Stimulated activated effector memory CD8-positive, alpha-beta T cell treated with anti-CD3 and anti-CD28 coated beads, Interleukin-12 subunit alpha, Interleukin-12 subunit beta, amount 100 ng/mL, for 72 hours (primary cell): ENCODE measurements at regions not wholly inside any gene's neighbourhood (a gene's known extent, or its start where the extent isn't known, plus 50 kb on each side); places are given as distances from the start of the nearest gene placed in this dataset.

Experiments
- ATAC-seq: fragments of 150-1000 bp; cut with Tn5 transposase; 2 replicates; pipeline ENCODE4 v1.10.0; 2021
- DNase-seq, 2 donors: peaks; one replicate each; pipeline ENCODE4 v3.0.0; 2021 to 2022; ENCODE audit warnings: low spot score in 2 of 2
- H3K27ac Mint-ChIP-seq: one replicate; pipeline ENCODE4 v1.8.0; 2022; ENCODE audit warnings: mild to moderate bottlenecking, mixed read lengths
- H3K36me3 Mint-ChIP-seq: one replicate; pipeline ENCODE4 v1.8.0; 2022; ENCODE audit warnings: mild to moderate bottlenecking, mixed read lengths
- H3K4me1 Mint-ChIP-seq: one replicate; pipeline ENCODE4 v1.8.0; 2022; ENCODE audit warnings: mixed read lengths
- H3K4me3 Mint-ChIP-seq: one replicate; pipeline ENCODE4 v1.8.0; 2022; ENCODE audit warnings: mild to moderate bottlenecking, mixed read lengths
- H3K9me3 Mint-ChIP-seq: one replicate; pipeline ENCODE4 v1.8.0; 2022; ENCODE audit warnings: mixed read lengths

GRCh38 chr7:91323626-91324158 lies 59.5 kb downstream of the FZD1 start:
- no peak for ATAC-seq
- peaks cover 2% of the 10 kb centered on the region for H3K9me3 Mint-ChIP-seq
- no peak overlapping the region for H3K4me3 Mint-ChIP-seq
- H3K36me3 Mint-ChIP-seq, result no peaks in the 10 kb centered on the region
- no peak overlapping the region for H3K27ac Mint-ChIP-seq
- H3K4me1 Mint-ChIP-seq, result no peaks in the 10 kb centered on the region
- no peak for DNase-seq

- DNase-seq (no peak), ATAC-seq (no peak)
- Mint-ChIP-seq H3K9me3 (no peaks in the 10 kb centered on the region), H3K4me3 (no peak overlapping the region), H3K36me3 (no peaks in the 10 kb centered on the region), H3K27ac (no peak overlapping the region), H3K4me1 (no peaks in the 10 kb centered on the region)
Measured at GRCh38 chr7:91324663-91325062, 60.4 kb downstream of the FZD1 start.

GRCh38 chr7:91325726-91326125 lies 61.5 kb downstream of the FZD1 start:
- Mint-ChIP-seq H3K27ac (no peak overlapping the region), H3K9me3 (no peaks in the 10 kb centered on the region), H3K4me1 (no peaks in the 10 kb centered on the region), H3K36me3 (no peaks in the 10 kb centered on the region), H3K4me3 (no peak overlapping the region)
- DNase-seq (no peak), ATAC-seq (no peak)

- Mint-ChIP-seq H3K9me3 (no peaks in the 10 kb centered on the region), H3K27ac (no peak overlapping the region)
Measured at GRCh38 chr7:91326516-91327199, 62.4 kb downstream of the FZD1 start.

GRCh38 chr7:91327346-91327745 lies 63.1 kb downstream of the FZD1 start:
- no peak overlapping the region for H3K27ac Mint-ChIP-seq
- H3K4me1 Mint-ChIP-seq, result no peaks in the 10 kb centered on the region
- H3K9me3 Mint-ChIP-seq, result no peaks in the 10 kb centered on the region
- DNase-seq (no peak), ATAC-seq (no peak)
- no peaks in the 10 kb centered on the region for H3K36me3 Mint-ChIP-seq
- no peak overlapping the region for H3K4me3 Mint-ChIP-seq

More at GRCh38 chr7:91326516-91327199, 62.4 kb downstream of the FZD1 start:
- Mint-ChIP-seq H3K36me3 (no peaks in the 10 kb centered on the region), H3K4me3 (no peak overlapping the region), H3K4me1 (no peaks in the 10 kb centered on the region)
- ATAC-seq (no peak), DNase-seq (no peak)

GRCh38 chr7:91329571-91329970 lies 65.3 kb downstream of the FZD1 start:
- no peaks in the 10 kb centered on the region for H3K36me3 Mint-ChIP-seq
- ATAC-seq, result no peak
- no peak for DNase-seq
- H3K27ac Mint-ChIP-seq, result no peak overlapping the region
- H3K4me1 Mint-ChIP-seq, result no peaks in the 10 kb centered on the region
- H3K9me3 Mint-ChIP-seq, result peaks cover 7% of the 10 kb centered on the region
- H3K4me3 Mint-ChIP-seq, result no peak overlapping the region

GRCh38 chr7:91330191-91330808 lies 66.1 kb downstream of the FZD1 start:
- Mint-ChIP-seq H3K27ac (no peak overlapping the region), H3K9me3 (peaks cover 8% of the 10 kb centered on the region), H3K4me1 (no peaks in the 10 kb centered on the region), H3K36me3 (no peaks in the 10 kb centered on the region), H3K4me3 (no peak overlapping the region)
- DNase-seq, result no peak
- ATAC-seq, result no peak

- no peak for DNase-seq
- H3K4me1 Mint-ChIP-seq, result no peaks in the 10 kb centered on the region
Measured at GRCh38 chr7:91330866-91331265, 66.6 kb downstream of the FZD1 start.

GRCh38 chr7:91336106-91336505 lies 71.9 kb downstream of the FZD1 start:
- peaks cover 13% of the 10 kb centered on the region for H3K9me3 Mint-ChIP-seq

More at GRCh38 chr7:91330866-91331265, 66.6 kb downstream of the FZD1 start:
- H3K9me3 Mint-ChIP-seq, result peaks cover 10% of the 10 kb centered on the region
- H3K4me3 Mint-ChIP-seq, result no peak overlapping the region
- ATAC-seq, result no peak
- H3K36me3 Mint-ChIP-seq, result no peaks in the 10 kb centered on the region
- H3K27ac Mint-ChIP-seq, result no peak overlapping the region

GRCh38 chr7:91338226-91339020 lies 74.2 kb downstream of the FZD1 start:
- H3K4me3 Mint-ChIP-seq, result no peak overlapping the region
- no peaks in the 10 kb centered on the region for H3K4me1 Mint-ChIP-seq
- no peak for ATAC-seq
- H3K27ac Mint-ChIP-seq, result no peak overlapping the region
- peaks cover 15% of the 10 kb centered on the region for H3K9me3 Mint-ChIP-seq
- H3K36me3 Mint-ChIP-seq, result no peaks in the 10 kb centered on the region
- no peak for DNase-seq

More at GRCh38 chr7:91336106-91336505, 71.9 kb downstream of the FZD1 start:
- ATAC-seq (no peak), DNase-seq (no peak)
- Mint-ChIP-seq H3K4me1 (no peaks in the 10 kb centered on the region), H3K27ac (no peak overlapping the region), H3K4me3 (no peak overlapping the region), H3K36me3 (no peaks in the 10 kb centered on the region)

GRCh38 chr7:91342346-91342745 lies 78.1 kb downstream of the FZD1 start:
- H3K4me3 Mint-ChIP-seq, result no peak overlapping the region
- DNase-seq, result no peak
- H3K9me3 Mint-ChIP-seq, result peaks cover 6% of the 10 kb centered on the region
- no peaks in the 10 kb centered on the region for H3K36me3 Mint-ChIP-seq
- no peaks in the 10 kb centered on the region for H3K4me1 Mint-ChIP-seq
- ATAC-seq, result no peak
- no peak overlapping the region for H3K27ac Mint-ChIP-seq

- Mint-ChIP-seq H3K4me3 (no peak overlapping the region), H3K4me1 (no peaks in the 10 kb centered on the region), H3K27ac (no peak overlapping the region), H3K9me3 (peaks cover 6% of the 10 kb centered on the region), H3K36me3 (no peaks in the 10 kb centered on the region)
- ATAC-seq (no peak), DNase-seq (no peak)
Measured at GRCh38 chr7:91343420-91343960, 79.3 kb downstream of the FZD1 start.

- Mint-ChIP-seq H3K36me3 (no peaks in the 10 kb centered on the region), H3K4me1 (no peaks in the 10 kb centered on the region), H3K4me3 (no peak overlapping the region), H3K9me3 (peaks cover 6% of the 10 kb centered on the region), H3K27ac (no peak overlapping the region)
- DNase-seq (no peak), ATAC-seq (no peak)
Measured at GRCh38 chr7:91343996-91344629, 79.9 kb downstream of the FZD1 start.

- DNase-seq (no peak), ATAC-seq (no peak)
- peaks cover 6% of the 10 kb centered on the region for H3K9me3 Mint-ChIP-seq
- H3K4me3 Mint-ChIP-seq, result no peak overlapping the region
- H3K36me3 Mint-ChIP-seq, result no peaks in the 10 kb centered on the region
- H3K27ac Mint-ChIP-seq, result no peak overlapping the region
- H3K4me1 Mint-ChIP-seq, result no peaks in the 10 kb centered on the region
Measured at GRCh38 chr7:91344911-91345310, 80.7 kb downstream of the FZD1 start.

- ATAC-seq (no peak), DNase-seq (no peak)
- Mint-ChIP-seq H3K27ac (no peak overlapping the region), H3K36me3 (no peaks in the 10 kb centered on the region), H3K4me1 (no peaks in the 10 kb centered on the region), H3K9me3 (peaks cover 6% of the 10 kb centered on the region), H3K4me3 (no peak overlapping the region)
Measured at GRCh38 chr7:91345449-91345848, 81.2 kb downstream of the FZD1 start.
